Stimulated activated CD8-positive, alpha-beta memory T cell treated with anti-CD3 and anti-CD28 coated beads, Interleukin-7, amount 100 ng/mL, for 4 hours (primary cell): ENCODE measurements at regions not wholly inside any gene's neighbourhood (a gene's known extent, or its start where the extent isn't known, plus 50 kb on each side); places are given as distances from the start of the nearest gene placed in this dataset.

Source experiments
- DNase-seq, 2 donors: peaks; one replicate each; pipeline ENCODE4 v3.0.0-alpha.2; 2020; ENCODE audit warnings: low read depth in 2 of 2

GRCh38 chr5:175765858-175766257 lies 105.5 kb upstream of the CPLX2 start:
- DNase-seq: no peak

- DNase-seq: no peak
These were observed 104.4 kb upstream of the CPLX2 start for GRCh38 chr5:175766963-175767362.

- DNase-seq: no peak
These were observed 98.4 kb upstream of the CPLX2 start for GRCh38 chr5:175772747-175773533.

- no peak for DNase-seq
These were observed 97.8 kb upstream of the CPLX2 start for GRCh38 chr5:175773534-175774070.

GRCh38 chr5:175775416-175775815 lies 96.0 kb upstream of the CPLX2 start:
- DNase-seq: no peak

- DNase-seq: no peak
These were observed 92.4 kb upstream of the CPLX2 start for GRCh38 chr5:175778951-175779503.

GRCh38 chr5:175783739-175784138 lies 87.6 kb upstream of the CPLX2 start:
- no peak for DNase-seq

- DNase-seq: no peak
These were observed 87.1 kb upstream of the CPLX2 start for GRCh38 chr5:175784230-175784629.

GRCh38 chr5:175785681-175786080 lies 85.7 kb upstream of the CPLX2 start:
- no peak for DNase-seq

- no peak for DNase-seq
These were observed 83.1 kb upstream of the CPLX2 start for GRCh38 chr5:175788155-175788787.

GRCh38 chr5:175789670-175790069 lies 81.7 kb upstream of the CPLX2 start:
- DNase-seq: no peak

GRCh38 chr5:175790796-175791195 lies 80.6 kb upstream of the CPLX2 start:
- no peak for DNase-seq

GRCh38 chr5:175795959-175796358 lies 75.4 kb upstream of the CPLX2 start:
- DNase-seq: no peak

- peak; percentile 28 to 52 for DNase-seq
These were observed 74.6 kb upstream of the CPLX2 start for GRCh38 chr5:175796536-175797499.

- DNase-seq: no peak
These were observed 73.8 kb upstream of the CPLX2 start for GRCh38 chr5:175797521-175798038.

- no peak for DNase-seq
These were observed 72.8 kb upstream of the CPLX2 start for GRCh38 chr5:175798626-175799025.

GRCh38 chr5:175800656-175801081 lies 70.7 kb upstream of the CPLX2 start:
- DNase-seq: no peak

GRCh38 chr5:175802361-175802760 lies 69.0 kb upstream of the CPLX2 start:
- DNase-seq: no peak

- DNase-seq: no peak
These were observed 68.1 kb upstream of the CPLX2 start for GRCh38 chr5:175803254-175803653.

- DNase-seq: no peak
These were observed 67.5 kb upstream of the CPLX2 start for GRCh38 chr5:175803736-175804454.
